Ectodermal cell (in vitro differentiated cells): ENCODE measurements at regions not wholly inside any gene's neighbourhood (a gene's known extent, or its start where the extent isn't known, plus 50 kb on each side); places are given as distances from the start of the nearest gene placed in this dataset.

Experiments
- H3K27ac ChIP-seq: 2 replicates; pipeline ENCODE4 v1.7.0; 2013; ENCODE audit warnings: mild to moderate bottlenecking, low read depth, low read length; ENCODE audit not compliant: insufficient read depth, poor library complexity, severe bottlenecking
- H3K27me3 ChIP-seq: 2 replicates; pipeline ENCODE4 v1.7.0; 2013; ENCODE audit warnings: mild to moderate bottlenecking, low read length; ENCODE audit not compliant: insufficient read depth, control insufficient read depth, poor library complexity, severe bottlenecking
- H3K36me3 ChIP-seq: one replicate; pipeline ENCODE4 v1.7.0; 2013; ENCODE audit warnings: low read length; ENCODE audit not compliant: control insufficient read depth, insufficient read depth
- H3K4me1 ChIP-seq: one replicate; pipeline ENCODE4 v1.7.0; 2013; ENCODE audit warnings: low read length; ENCODE audit not compliant: control insufficient read depth, insufficient read depth
- H3K4me3 ChIP-seq: 2 replicates; pipeline ENCODE4 v1.7.0; 2013; ENCODE audit warnings: low read depth, low read length, control low read depth; ENCODE audit not compliant: insufficient read depth
- H3K9me3 ChIP-seq: 2 replicates; pipeline ENCODE4 v1.7.0; 2013; ENCODE audit warnings: mild to moderate bottlenecking, low read length, moderate library complexity; ENCODE audit not compliant: control insufficient read depth
- WGBS, 2 experiments: methylation state at CpG; one replicate each; pipeline ENCODE4 v1.1.7; 2013; ENCODE audit warnings: missing lambda C conversion rate in 2 of 2; 5-methylcytosine and 5-hydroxymethylcytosine counted together

DNA sequence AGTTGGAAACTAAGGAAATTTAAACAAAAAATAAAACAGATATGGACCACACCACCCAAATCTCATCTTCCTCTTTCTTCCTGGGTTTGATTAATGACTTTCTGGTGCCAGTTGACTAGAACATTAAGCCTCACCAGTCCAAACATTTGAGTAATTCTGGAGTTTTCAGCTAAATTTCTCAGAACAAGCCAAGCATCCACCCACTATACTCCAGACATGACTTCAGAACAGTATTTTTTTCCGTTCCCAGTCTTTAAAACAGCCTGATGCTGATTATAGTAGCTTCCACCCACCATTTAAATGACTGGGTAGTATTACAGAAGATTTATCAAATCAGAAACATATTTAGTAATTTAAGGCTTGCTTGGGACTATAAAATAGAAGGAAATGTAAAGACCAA, 230.9 kb upstream of the UBASH3B start:
- Histone ChIP-seq H3K9me3 (no peaks in the 10 kb centered on the region), H3K36me3 (no peaks in the 10 kb centered on the region), H3K27ac (no peak overlapping the region), H3K4me3 (no peak overlapping the region), H3K27me3 (no peaks in the 10 kb centered on the region), H3K4me1 (no peaks in the 10 kb centered on the region)
- 92 to 100% methylated on average over 1 of the region's 1 CpG for WGBS, 2 experiments

DNA sequence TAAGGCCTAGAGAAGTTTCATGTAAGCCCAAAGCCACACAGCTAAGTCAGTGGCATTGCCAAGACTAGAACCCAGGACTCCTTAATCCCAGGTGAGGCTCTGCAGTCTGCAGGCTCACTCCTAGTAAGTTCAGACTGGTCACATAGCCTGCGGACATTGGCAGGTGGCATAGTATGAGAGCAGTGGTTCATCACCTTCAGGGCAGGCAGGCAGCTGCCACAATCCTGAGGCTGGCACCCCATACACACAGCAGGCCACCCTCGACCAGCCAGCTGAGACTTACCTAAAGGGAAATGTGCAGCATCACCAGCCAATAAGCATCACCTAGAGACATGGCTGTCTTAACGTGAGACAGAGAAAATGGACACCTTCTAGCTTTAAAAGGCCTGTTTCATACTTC, 231.6 kb upstream of the UBASH3B start:
- WGBS, 2 experiments = 90 to 92% methylated on average over 3 of the region's 3 CpGs
- no peaks in the 10 kb centered on the region for H3K36me3 ChIP-seq

DNA sequence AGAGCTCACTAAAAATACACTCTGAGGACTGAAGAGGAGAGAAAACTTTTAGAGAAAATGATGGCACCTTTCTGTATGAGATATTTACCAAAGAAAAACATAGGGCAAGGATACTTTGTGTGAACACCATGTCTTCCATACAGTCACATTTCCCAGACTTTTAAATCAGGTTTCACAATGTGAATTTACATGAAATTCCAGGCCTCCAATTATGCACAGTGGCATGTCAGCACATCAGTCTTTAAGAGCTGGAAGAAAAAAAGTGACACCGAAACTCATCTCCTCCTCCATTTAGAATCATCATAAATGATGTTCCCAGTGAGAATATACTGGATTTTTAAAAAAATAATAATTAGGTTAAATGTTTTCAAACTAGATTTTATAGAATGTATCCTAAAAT, 232.2 kb upstream of the UBASH3B start:
- 100% methylated on average over 1 of the region's 1 CpG; no CpG with 5 or more reads in 1 of the 2 experiments for WGBS, 2 experiments
- Histone ChIP-seq H3K9me3 (no peaks in the 10 kb centered on the region), H3K4me3 (no peak overlapping the region), H3K4me1 (no peaks in the 10 kb centered on the region), H3K27me3 (no peaks in the 10 kb centered on the region), H3K36me3 (no peaks in the 10 kb centered on the region), H3K27ac (no peak overlapping the region)

More for the DNA sequence above, 231.6 kb upstream of the UBASH3B start:
- H3K4me1 ChIP-seq = no peaks in the 10 kb centered on the region
- no peak overlapping the region for H3K27ac ChIP-seq
- no peaks in the 10 kb centered on the region for H3K9me3 ChIP-seq
- H3K4me3 ChIP-seq = no peak overlapping the region
- H3K27me3 ChIP-seq = no peaks in the 10 kb centered on the region

DNA sequence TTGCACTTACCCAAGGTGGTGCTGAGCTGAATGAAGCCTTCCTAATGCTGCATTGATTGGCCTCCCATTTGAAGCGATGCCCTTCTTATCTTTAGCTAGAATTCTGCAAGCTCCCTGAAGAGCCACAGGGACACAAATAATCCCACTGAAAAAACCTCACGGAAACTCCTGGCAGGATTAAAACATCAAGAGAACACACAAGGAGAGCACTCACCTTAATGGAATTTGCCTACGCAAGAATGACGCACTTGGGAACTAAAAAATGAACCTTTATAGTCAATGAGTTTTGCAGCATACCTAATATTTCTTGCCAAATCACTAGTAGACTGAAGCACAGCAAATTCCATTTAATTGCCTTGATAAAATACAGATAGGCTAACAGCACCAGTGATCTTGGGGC, 232.8 kb upstream of the UBASH3B start:
- H3K27ac ChIP-seq = no peak overlapping the region
- H3K36me3 ChIP-seq = no peaks in the 10 kb centered on the region
- no peak overlapping the region for H3K4me3 ChIP-seq
- 88 to 91% methylated on average over 4 of the region's 4 CpGs for WGBS, 2 experiments
- no peaks in the 10 kb centered on the region for H3K4me1 ChIP-seq
- H3K9me3 ChIP-seq = no peaks in the 10 kb centered on the region
- H3K27me3 ChIP-seq = no peaks in the 10 kb centered on the region

DNA sequence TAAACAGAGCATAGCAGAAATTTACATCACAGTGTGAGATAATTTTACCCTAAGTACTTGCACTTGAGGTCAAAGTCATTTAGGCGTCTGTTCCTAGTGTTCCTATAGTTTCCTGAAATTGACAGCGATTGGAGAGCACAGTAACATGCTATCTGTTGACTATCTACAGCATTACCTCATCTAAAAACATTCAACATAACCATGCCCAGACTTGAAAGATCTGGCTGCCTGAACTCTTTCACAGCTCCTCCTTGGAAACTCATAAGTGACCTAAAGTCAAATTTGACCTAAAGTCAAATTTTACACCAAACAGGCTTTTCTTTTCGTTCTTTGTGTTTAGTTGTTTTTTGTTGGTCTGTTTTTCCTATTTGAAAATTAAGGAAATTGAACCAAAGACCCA, 233.8 kb upstream of the UBASH3B start:
- Histone ChIP-seq H3K27me3 (no peaks in the 10 kb centered on the region), H3K4me1 (no peaks in the 10 kb centered on the region), H3K36me3 (no peaks in the 10 kb centered on the region), H3K27ac (no peak overlapping the region), H3K9me3 (no peaks in the 10 kb centered on the region), H3K4me3 (no peak overlapping the region)
- 91 to 97% methylated on average over 2 to 3 of the region's 3 CpGs for WGBS, 2 experiments

DNA sequence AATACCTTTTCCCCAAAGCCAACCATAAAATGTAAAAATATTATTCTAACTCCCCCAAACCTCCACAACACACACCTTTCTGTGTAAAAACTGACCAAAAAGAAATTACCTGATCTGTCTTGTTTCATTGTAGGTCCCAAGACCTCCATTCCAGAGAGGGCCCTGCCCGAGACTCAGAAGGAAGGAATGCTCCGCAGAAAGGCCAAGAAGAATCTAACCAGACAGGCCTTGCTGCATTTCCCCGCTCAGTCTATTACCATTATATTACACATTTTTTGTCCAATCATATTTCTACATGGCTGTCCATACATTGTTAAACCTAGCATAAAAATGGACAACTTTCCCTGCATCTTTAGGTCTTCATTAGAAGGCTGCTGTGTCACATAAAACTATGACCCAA, 237.5 kb upstream of the UBASH3B start:
- H3K27me3 ChIP-seq = no peaks in the 10 kb centered on the region
- no peaks in the 10 kb centered on the region for H3K36me3 ChIP-seq
- 93 to 98% methylated on average over 3 of the region's 3 CpGs for WGBS, 2 experiments
- no peak overlapping the region for H3K27ac ChIP-seq
- H3K4me3 ChIP-seq = no peak overlapping the region
- no peaks in the 10 kb centered on the region for H3K9me3 ChIP-seq
- no peaks in the 10 kb centered on the region for H3K4me1 ChIP-seq

DNA sequence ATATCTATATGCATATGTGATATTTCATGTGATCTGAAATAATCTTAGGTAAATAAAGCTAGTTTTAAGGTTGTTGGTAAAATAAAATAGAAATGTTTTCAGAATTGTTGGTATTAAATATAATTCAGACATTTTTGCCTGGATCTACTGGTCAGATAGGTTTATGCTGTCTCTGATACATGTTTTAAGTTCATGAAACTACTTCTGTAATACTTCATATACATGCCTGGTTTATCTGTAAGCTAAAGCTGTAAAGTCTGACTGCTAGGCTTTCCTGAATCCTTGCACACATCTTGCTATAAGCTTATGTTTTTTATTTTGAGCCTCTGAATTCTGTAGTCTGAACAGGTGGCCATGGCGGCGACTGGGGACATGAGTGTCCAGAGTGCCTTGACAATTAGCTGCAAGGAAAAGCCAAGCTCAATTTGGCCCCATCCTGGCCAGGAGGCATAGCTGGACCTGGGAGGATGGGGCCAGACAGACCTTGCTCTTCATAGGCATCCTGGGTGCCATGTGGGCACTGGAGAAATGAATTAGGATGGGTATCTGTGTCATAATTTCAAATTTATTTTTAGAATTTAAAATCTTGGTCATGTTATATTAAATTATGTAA, 241.0 kb upstream of the UBASH3B start:
- Histone ChIP-seq H3K4me1 (no peaks in the 10 kb centered on the region), H3K4me3 (no peak overlapping the region), H3K36me3 (no peaks in the 10 kb centered on the region), H3K9me3 (no peaks in the 10 kb centered on the region), H3K27me3 (no peaks in the 10 kb centered on the region), H3K27ac (no peak overlapping the region)
- 96 to 98% methylated on average over 2 of the region's 2 CpGs for WGBS, 2 experiments

DNA sequence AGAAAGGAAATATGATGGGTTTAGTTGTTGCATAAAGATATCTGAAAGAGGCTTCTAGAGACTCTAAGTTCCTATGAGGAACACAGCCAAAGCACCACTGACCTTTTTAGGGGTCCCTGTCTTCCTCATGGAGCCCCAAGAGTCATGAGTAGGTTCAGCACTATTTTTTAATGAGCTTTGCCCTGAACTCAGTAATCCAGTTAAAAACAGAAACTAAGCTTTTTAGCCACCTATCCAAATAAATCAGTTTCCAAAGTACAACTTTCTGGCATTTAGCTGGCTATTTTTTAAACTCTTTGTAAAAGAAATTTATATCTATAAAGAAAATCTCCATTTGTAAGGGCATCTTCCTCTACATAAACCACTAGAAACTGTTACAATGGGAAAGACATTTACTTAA, 241.8 kb upstream of the UBASH3B start:
- H3K27me3 ChIP-seq = no peaks in the 10 kb centered on the region
- H3K9me3 ChIP-seq = no peaks in the 10 kb centered on the region
- no peaks in the 10 kb centered on the region for H3K36me3 ChIP-seq
- H3K4me3 ChIP-seq = no peak overlapping the region
- H3K27ac ChIP-seq = no peak overlapping the region
- no peaks in the 10 kb centered on the region for H3K4me1 ChIP-seq

DNA sequence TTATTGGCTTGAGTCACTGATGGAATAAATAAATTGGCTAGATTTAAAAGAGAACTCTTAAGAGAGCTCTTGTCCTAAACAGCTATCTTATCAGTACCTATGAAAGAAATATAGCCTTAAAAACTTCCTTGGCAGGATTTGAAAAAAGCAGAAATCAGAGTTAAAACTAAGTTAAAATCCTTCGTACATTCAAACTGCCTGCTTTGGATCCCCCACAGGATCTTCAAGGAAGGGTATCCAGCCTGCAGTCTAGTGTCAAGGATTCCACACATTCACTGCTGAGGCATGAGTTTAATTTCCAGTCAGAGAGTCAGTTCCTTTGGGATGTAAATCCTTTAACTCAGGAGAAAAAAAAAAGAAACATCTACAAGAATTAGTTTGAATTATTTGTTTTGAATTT, 242.9 kb upstream of the UBASH3B start:
- no peaks in the 10 kb centered on the region for H3K27me3 ChIP-seq
- no peak overlapping the region for H3K4me3 ChIP-seq
- H3K9me3 ChIP-seq = no peaks in the 10 kb centered on the region
- H3K4me1 ChIP-seq = no peaks in the 10 kb centered on the region
- H3K27ac ChIP-seq = no peak overlapping the region
- H3K36me3 ChIP-seq = no peaks in the 10 kb centered on the region
- WGBS, 2 experiments = 86 to 89% methylated on average over 1 of the region's 1 CpG

DNA sequence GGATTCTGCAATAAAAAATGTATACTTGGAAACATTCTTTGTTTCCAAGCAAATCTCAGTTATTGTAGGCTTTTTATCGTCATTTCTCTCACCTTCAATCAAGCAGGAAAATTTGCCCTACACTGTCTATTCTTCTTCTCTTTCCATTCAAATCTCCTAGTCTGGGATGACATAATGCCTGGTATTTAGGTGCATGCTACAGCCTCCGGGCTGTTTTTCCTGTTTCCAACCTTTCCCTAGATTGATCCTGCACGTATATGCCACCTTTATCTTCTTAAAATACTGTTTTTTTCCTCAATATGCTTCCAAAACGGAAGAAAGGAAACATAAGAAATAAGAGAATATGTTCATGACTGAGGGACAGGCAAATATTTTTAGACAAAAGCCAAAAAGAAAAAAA, 249.1 kb upstream of the UBASH3B start:
- peaks cover 4% of the 10 kb centered on the region for H3K4me1 ChIP-seq
- no peaks in the 10 kb centered on the region for H3K27me3 ChIP-seq
- WGBS, 2 experiments = 86 to 89% methylated on average over 1 to 4 of the region's 4 CpGs
- no peak overlapping the region for H3K4me3 ChIP-seq
- no peaks in the 10 kb centered on the region for H3K9me3 ChIP-seq
- H3K36me3 ChIP-seq = no peaks in the 10 kb centered on the region
- no peak overlapping the region for H3K27ac ChIP-seq
